Fibroblast of mammary gland (primary cell): ENCODE measurements at regions not wholly inside any gene's neighbourhood (a gene's known extent, or its start where the extent isn't known, plus 50 kb on each side); places are given as distances from the start of the nearest gene placed in this dataset.
"Not testable (repeated sequence)": the region's sequence is repeated elsewhere in the genome, so short reads cannot be mapped to it uniquely, and the experiment has no call there.

Source experiments
- DNase-seq: peaks from one replicate; pipeline ENCODE4 v3.0.0-alpha.2; 2010; ENCODE audit warnings: low read depth
- H3K4me3 ChIP-seq: 2 replicates; pipeline ENCODE4 v1.5.1; 2011; ENCODE audit warnings: low read depth, mild to moderate bottlenecking, low read length, moderate library complexity; ENCODE audit not compliant: control insufficient read depth
- TF ChIP-seq, protein P1 (sequence below): conservative IDR thresholded peaks from 2 replicates; pipeline ENCODE4 v1.5.1; 2011; ENCODE audit warnings: low read depth, low read length, inconsistent platforms; ENCODE audit not compliant: control insufficient read depth, insufficient read depth

DNA sequence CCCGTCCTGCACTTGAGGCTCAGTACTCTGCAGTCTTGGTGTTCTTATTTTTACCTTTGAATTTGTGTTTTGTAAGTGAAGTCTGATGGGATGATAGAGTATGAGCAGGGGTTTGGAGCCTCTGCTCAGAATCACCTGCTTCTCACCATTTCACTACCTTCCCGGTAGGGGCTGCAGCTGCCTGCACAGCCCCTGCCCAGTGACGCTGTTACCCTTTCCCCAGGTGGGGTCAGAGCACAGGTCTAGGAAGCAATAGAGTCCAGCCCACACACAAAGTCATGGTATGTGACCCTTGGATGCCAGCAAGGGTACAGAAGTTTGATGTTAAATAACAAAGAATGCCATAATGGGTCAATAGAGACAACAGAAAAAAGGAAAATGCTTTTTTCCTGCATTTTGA lies 101.8 kb upstream of the TCF21 start:
- no peak for DNase-seq
- no peak overlapping the region for H3K4me3 ChIP-seq
- TF ChIP-seq, protein P1, sequence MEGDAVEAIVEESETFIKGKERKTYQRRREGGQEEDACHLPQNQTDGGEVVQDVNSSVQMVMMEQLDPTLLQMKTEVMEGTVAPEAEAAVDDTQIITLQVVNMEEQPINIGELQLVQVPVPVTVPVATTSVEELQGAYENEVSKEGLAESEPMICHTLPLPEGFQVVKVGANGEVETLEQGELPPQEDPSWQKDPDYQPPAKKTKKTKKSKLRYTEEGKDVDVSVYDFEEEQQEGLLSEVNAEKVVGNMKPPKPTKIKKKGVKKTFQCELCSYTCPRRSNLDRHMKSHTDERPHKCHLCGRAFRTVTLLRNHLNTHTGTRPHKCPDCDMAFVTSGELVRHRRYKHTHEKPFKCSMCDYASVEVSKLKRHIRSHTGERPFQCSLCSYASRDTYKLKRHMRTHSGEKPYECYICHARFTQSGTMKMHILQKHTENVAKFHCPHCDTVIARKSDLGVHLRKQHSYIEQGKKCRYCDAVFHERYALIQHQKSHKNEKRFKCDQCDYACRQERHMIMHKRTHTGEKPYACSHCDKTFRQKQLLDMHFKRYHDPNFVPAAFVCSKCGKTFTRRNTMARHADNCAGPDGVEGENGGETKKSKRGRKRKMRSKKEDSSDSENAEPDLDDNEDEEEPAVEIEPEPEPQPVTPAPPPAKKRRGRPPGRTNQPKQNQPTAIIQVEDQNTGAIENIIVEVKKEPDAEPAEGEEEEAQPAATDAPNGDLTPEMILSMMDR, result no peak

DNA sequence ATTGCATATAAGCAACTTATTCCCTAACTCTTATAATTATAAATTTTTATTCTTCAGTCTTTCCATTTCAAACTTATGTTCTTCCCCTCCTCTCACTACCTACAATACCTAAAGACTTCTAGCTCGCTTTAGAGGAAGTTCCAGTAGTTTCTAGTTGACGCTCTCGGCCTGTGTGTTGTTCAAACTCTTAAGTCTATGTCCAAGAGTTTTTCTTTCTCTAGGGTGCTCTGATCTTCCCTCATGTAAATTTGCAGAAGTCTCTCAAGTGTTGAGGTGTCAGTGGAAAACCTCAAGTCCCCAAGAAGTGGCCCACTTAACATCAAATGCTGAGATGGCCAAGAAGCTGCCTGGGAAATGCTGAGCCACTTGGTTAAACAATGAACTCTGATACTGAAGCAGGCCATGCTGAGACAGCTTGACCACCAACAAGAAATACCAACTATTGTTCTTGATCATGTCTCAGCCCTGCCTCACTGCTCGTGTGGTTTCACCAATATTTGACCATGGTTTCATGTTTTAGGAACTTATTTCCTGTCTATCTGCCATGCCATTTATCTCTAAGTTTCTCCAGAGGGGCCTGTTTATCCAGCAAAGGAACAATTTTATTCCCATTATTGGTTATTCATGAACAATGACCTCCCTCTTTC lies 100.9 kb upstream of the TCF21 start:
- TF ChIP-seq, protein P1, result no peak
- no peak for DNase-seq
- no peak overlapping the region for H3K4me3 ChIP-seq

DNA sequence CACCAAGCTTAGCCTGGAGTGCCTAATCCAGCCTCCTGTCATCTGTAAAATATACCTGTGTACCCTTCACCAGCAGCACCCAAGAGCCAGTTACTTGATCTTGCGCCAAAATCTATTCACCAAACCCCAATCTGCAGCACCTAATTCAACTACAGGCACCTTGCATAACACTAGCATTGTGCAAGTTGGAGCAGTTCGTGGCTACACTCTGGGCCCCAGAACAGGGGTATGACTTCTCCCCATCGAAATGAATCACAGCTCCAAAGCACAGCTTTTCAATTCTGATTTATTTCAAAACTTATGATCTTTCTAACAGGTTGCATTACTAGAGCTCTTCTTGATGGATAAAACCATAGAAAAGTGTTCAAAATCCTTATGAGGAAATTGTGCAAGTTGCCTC lies 100.4 kb upstream of the TCF21 start:
- TF ChIP-seq, protein P1, result no peak
- no peak for DNase-seq
- no peak overlapping the region for H3K4me3 ChIP-seq

DNA sequence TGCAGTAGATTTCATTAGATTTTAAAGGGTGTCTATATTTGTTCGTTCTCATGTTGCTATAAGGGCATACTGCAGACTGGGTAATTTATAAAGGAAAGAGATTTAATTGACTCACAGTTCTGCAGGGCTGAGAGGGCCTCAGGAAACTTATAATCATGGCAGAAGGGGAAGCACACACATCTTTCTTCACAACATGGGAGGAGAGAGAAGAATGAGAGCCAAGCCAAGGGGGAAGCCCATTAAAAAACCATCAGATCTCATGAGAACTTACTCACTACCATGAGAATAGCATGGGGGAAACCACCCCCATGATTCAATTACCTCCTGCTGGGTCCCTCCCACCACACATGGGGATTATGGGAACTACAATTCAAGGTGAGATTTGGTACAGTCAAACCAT lies 99.5 kb upstream of the TCF21 start:
- not testable (repeated sequence) for H3K4me3 ChIP-seq, DNase-seq

DNA sequence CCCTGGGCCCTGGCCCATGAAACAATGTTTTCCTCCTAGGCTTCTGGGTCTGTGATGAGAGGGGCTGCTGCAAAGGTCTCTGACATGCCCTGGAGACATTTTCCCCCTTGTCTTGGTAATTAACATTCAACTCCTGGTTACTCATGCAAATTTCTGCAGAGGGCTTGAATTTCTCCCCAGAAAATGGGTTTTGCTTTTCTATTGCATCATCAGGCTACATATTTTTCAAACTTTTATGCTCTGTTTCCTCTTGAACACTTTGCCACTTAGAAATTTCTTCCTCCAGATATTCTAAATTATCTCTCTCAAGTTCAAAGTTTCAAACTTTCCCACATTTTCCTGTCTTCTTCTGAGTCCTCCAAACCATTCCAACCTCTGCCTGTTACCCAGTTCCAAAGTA lies 98.2 kb upstream of the TCF21 start:
- H3K4me3 ChIP-seq, DNase-seq: not testable (repeated sequence)

DNA sequence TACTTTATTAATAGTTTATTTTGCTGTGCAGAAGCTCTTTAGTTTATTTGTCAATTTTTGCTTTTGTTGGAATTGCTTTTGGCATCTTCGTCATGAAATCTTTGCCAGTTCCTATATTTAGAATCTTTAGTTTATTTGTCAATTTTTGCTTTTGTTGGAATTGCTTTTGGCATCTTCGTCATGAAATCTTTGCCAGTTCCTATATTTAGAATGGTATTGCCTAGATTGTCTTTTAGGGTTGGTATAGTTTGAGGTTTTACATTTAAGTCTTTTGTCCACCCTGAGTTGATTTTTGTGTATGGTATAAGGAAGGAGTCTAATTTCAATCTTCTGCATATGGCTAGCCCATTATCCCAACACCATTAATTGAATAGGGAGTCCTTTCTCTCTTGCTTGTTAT lies 93.9 kb upstream of the TCF21 start:
- not testable (repeated sequence) for DNase-seq

DNA sequence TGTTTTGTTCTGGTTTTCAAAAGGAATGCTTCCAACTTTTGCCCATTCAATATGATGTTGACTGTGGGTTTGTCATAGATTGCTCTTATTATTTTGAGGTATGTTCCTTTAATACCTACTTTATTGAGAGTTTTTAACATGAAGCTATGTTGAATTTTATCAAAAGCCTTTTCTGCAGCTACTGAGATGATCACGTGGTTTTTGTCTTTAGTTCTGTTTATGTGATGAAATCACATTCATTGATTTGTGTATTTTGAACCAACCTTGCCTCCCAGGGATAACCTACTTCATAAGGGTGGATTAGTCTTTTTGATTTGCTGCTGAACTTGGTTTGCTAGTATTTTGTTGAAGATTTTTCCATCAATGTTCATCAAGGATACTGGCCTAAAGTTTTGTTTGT lies 92.7 kb upstream of the TCF21 start:
- TF ChIP-seq, protein P1, result no peak
- no peak for DNase-seq
- H3K4me3 ChIP-seq, result no peak overlapping the region

More for the DNA sequence above, 93.9 kb upstream of the TCF21 start:
- not testable (repeated sequence) for H3K4me3 ChIP-seq

DNA sequence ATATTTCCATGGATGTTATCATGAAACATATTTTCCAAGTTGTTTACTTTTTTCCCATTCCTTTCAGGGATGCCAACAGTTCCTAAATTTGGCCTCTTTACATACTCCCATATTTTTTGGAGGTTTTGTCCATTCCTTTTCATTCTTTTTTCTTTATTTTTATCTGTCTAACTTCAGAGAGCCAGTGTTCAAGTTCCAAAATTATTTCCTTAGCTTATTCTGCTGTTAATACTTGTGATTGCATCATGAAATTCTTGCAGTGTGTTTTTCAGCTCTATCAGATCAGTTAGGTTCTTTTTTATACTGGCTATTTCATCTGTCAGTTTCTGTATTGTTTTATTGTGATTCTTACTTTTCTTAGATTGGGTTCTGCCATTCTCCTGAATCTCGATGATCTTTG lies 89.9 kb upstream of the TCF21 start:
- no peak for DNase-seq
- TF ChIP-seq, protein P1, result no peak
- no peak overlapping the region for H3K4me3 ChIP-seq
